ENCODE measurements at regions not wholly inside any gene's neighbourhood (a gene's known extent, or its start where the extent isn't known, plus 50 kb on each side); places are given as distances from the start of the nearest gene placed in this dataset.
"Not testable (repeated sequence)": the region's sequence is repeated elsewhere in the genome, so short reads cannot be mapped to it uniquely, and the experiment has no call there.

- DNase-seq (ENCODE audit: low read depth) (no peak), FAIRE-seq (no peak)
- Histone ChIP-seq H3K27me3 (ENCODE audit: insufficient read depth, low read length) (no peaks in the 10 kb centered on the region), H3K4me3 (ENCODE audit: insufficient read depth, low read depth, low read length) (no peak overlapping the region), H4K20me1 (ENCODE audit: insufficient read depth, low read length) (peaks cover 45% of the 10 kb centered on the region), H3K9ac (ENCODE audit: low read length) (no peak overlapping the region), H3K9me3 (ENCODE audit: insufficient read depth, low read depth, low read length) (no peaks in the 10 kb centered on the region), H3K4me1 (ENCODE audit: insufficient read depth, low read length) (peaks cover 2% of the 10 kb centered on the region), H3K27ac (ENCODE audit: low read depth, low read length) (no peak overlapping the region), H3K36me3 (ENCODE audit: insufficient read depth, low read length) (peaks cover 11% of the 10 kb centered on the region), H3K4me2 (ENCODE audit: low read length) (no peak overlapping the region), H3K79me2 (ENCODE audit: insufficient read depth, low read length) (peaks cover 55% of the 10 kb centered on the region), H2AFZ (ENCODE audit: low read depth, low read length) (no peak overlapping the region)
- no peak for TF ChIP-seq EZH2 (IDR thresholded peaks at IDR 0.05; ENCODE audit: insufficient read depth, low read length)
- TF ChIP-seq, protein P1, sequence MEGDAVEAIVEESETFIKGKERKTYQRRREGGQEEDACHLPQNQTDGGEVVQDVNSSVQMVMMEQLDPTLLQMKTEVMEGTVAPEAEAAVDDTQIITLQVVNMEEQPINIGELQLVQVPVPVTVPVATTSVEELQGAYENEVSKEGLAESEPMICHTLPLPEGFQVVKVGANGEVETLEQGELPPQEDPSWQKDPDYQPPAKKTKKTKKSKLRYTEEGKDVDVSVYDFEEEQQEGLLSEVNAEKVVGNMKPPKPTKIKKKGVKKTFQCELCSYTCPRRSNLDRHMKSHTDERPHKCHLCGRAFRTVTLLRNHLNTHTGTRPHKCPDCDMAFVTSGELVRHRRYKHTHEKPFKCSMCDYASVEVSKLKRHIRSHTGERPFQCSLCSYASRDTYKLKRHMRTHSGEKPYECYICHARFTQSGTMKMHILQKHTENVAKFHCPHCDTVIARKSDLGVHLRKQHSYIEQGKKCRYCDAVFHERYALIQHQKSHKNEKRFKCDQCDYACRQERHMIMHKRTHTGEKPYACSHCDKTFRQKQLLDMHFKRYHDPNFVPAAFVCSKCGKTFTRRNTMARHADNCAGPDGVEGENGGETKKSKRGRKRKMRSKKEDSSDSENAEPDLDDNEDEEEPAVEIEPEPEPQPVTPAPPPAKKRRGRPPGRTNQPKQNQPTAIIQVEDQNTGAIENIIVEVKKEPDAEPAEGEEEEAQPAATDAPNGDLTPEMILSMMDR (IDR thresholded peaks at IDR 0.05; ENCODE audit: insufficient read depth, low read depth, low read length) = no peak
- H3K27ac Mint-ChIP-seq (ENCODE audit: unreplicated experiment) = no peak overlapping the region
- peaks cover 8% of the 10 kb centered on the region for H3K36me3 Mint-ChIP-seq (ENCODE audit: low read depth, unreplicated experiment)
- H3K27me3 Mint-ChIP-seq (ENCODE audit: low read depth, unreplicated experiment) = no peaks in the 10 kb centered on the region
- no peaks in the 10 kb centered on the region for H3K9me3 Mint-ChIP-seq (ENCODE audit: unreplicated experiment)
- peaks cover 7% of the 10 kb centered on the region for H3K4me1 Mint-ChIP-seq (ENCODE audit: low read depth, unreplicated experiment)
- no peak overlapping the region for H3K4me3 Mint-ChIP-seq (ENCODE audit: unreplicated experiment)
Measured at GRCh38 chr7:66558201-66558641, 70.5 kb upstream of the KCTD7 start.

DNA sequence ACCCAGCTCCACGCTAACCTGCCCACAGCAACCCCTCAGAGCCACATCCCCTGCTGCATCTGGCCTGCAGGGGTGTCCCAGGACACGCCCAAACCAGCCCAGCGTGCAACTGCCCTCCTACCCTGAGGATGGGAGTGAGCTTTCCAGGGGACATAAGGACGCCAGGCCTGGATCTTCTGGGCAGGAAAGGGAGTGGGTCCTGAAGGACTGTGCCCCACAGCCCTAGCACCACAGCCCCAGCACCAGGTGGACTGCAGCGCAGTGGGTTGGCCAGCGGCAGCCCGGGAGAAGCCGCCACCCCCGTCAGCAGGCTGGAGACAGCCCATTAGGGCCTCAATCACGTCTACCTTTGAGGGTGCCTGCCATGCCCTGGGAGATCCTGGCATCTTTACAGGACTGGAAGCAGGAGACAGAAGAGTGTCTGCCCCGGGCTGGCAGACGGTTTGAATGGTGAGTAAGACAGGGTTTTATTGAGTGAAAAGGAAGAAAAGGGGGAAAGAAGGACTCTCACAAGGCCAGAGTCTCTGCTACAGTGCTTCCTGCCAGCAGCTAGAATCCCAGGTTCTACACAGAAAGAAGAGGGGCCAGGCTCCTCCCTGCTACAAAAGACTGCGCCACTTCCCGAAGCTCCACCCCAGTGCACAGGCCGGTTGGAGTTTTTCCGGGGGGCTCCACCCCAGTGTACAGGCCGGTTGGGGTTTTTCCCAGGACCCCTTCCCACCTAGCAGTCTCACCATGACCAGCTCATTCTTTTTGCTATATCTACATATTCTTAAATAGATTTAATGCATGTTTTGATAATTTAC is 69.8 kb upstream of the KCTD7 start:
- H3K27me3 Mint-ChIP-seq (ENCODE audit: low read depth, unreplicated experiment) = no peaks in the 10 kb centered on the region
- no peak overlapping the region for H3K4me2 ChIP-seq (ENCODE audit: low read length)
- H3K36me3 ChIP-seq (ENCODE audit: insufficient read depth, low read length) = peaks cover 6% of the 10 kb centered on the region
- H3K27ac ChIP-seq (ENCODE audit: low read depth, low read length) = no peak overlapping the region
- peaks cover 6% of the 10 kb centered on the region for H3K36me3 Mint-ChIP-seq (ENCODE audit: low read depth, unreplicated experiment)
- peaks cover 61% of the 10 kb centered on the region for H3K79me2 ChIP-seq (ENCODE audit: insufficient read depth, low read length)
- H3K4me1 Mint-ChIP-seq (ENCODE audit: low read depth, unreplicated experiment) = peaks cover 7% of the 10 kb centered on the region
- FAIRE-seq (no peak), DNase-seq (ENCODE audit: low read depth) (no peak)
- H3K27ac Mint-ChIP-seq (ENCODE audit: unreplicated experiment) = peak overlapping the region; percentile 72
- H3K4me1 ChIP-seq (ENCODE audit: insufficient read depth, low read length) = peaks cover 2% of the 10 kb centered on the region
- no peaks in the 10 kb centered on the region for H3K27me3 ChIP-seq (ENCODE audit: insufficient read depth, low read length)
- H2AFZ ChIP-seq (ENCODE audit: low read depth, low read length) = no peak overlapping the region
- H4K20me1 ChIP-seq (ENCODE audit: insufficient read depth, low read length) = peaks cover 45% of the 10 kb centered on the region
- TF ChIP-seq EZH2 (IDR thresholded peaks at IDR 0.05; ENCODE audit: insufficient read depth, low read length) = no peak
- TF ChIP-seq, protein P1 (IDR thresholded peaks at IDR 0.05; ENCODE audit: insufficient read depth, low read depth, low read length) = no peak
- no peak overlapping the region for H3K4me3 Mint-ChIP-seq (ENCODE audit: unreplicated experiment)
- H3K9ac ChIP-seq (ENCODE audit: low read length) = peak overlapping the region; percentile 18
- H3K4me3 ChIP-seq (ENCODE audit: insufficient read depth, low read depth, low read length) = no peak overlapping the region
- no peaks in the 10 kb centered on the region for H3K9me3 ChIP-seq (ENCODE audit: insufficient read depth, low read depth, low read length)
- no peaks in the 10 kb centered on the region for H3K9me3 Mint-ChIP-seq (ENCODE audit: unreplicated experiment)

- Histone ChIP-seq H3K9ac (ENCODE audit: low read length) (no peak overlapping the region), H3K36me3 (ENCODE audit: insufficient read depth, low read length) (peaks cover 9% of the 10 kb centered on the region), H3K4me2 (ENCODE audit: low read length) (no peak overlapping the region), H2AFZ (ENCODE audit: low read depth, low read length) (no peak overlapping the region), H3K4me3 (ENCODE audit: insufficient read depth, low read depth, low read length) (no peak overlapping the region), H3K27me3 (ENCODE audit: insufficient read depth, low read length) (no peaks in the 10 kb centered on the region), H3K27ac (ENCODE audit: low read depth, low read length) (no peak overlapping the region), H3K9me3 (ENCODE audit: insufficient read depth, low read depth, low read length) (no peaks in the 10 kb centered on the region), H3K79me2 (ENCODE audit: insufficient read depth, low read length) (peaks cover 90% of the 10 kb centered on the region), H3K4me1 (ENCODE audit: insufficient read depth, low read length) (no peaks in the 10 kb centered on the region), H4K20me1 (ENCODE audit: insufficient read depth, low read length) (peaks cover 65% of the 10 kb centered on the region)
- TF ChIP-seq EZH2 (IDR thresholded peaks at IDR 0.05; ENCODE audit: insufficient read depth, low read length) = no peak
- TF ChIP-seq, protein P1 (IDR thresholded peaks at IDR 0.05; ENCODE audit: insufficient read depth, low read depth, low read length) = no peak
- Mint-ChIP-seq H3K36me3 (ENCODE audit: low read depth, unreplicated experiment) (peaks cover 15% of the 10 kb centered on the region), H3K27me3 (ENCODE audit: low read depth, unreplicated experiment) (no peaks in the 10 kb centered on the region), H3K9me3 (ENCODE audit: unreplicated experiment) (no peaks in the 10 kb centered on the region), H3K4me3 (ENCODE audit: unreplicated experiment) (no peak overlapping the region), H3K4me1 (ENCODE audit: low read depth, unreplicated experiment) (peaks cover 5% of the 10 kb centered on the region), H3K27ac (ENCODE audit: unreplicated experiment) (no peak overlapping the region)
- DNase-seq (ENCODE audit: low read depth) (no peak), FAIRE-seq (no peak)
Measured at GRCh38 chr7:66564045-66564444, 64.6 kb upstream of the KCTD7 start.

DNA sequence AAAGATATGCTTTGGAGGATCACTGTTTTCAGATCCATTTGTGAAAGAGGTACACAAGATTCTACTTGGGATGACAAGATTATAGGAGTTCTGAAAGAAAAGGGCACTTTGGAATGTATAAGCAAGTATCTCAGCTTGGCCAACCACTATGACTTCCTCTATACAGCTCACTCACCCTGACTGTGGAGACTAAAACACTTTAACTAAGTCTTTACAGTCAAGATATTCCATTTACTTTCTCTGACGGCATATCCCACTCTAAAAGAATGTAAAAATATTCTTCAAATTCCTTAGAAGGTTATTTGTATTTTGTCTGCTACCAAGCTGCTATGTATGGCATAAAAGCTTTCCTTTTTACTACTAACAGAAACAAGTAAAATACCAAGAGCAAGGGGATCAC is 58.5 kb upstream of the KCTD7 start:
- H3K4me3 Mint-ChIP-seq (ENCODE audit: unreplicated experiment); H3K27ac ChIP-seq (ENCODE audit: low read depth, low read length); H3K27me3 Mint-ChIP-seq (ENCODE audit: low read depth, unreplicated experiment); H3K9me3 ChIP-seq (ENCODE audit: insufficient read depth, low read depth, low read length); H3K9me3 Mint-ChIP-seq (ENCODE audit: unreplicated experiment); H3K9ac ChIP-seq (ENCODE audit: low read length); H2AFZ ChIP-seq (ENCODE audit: low read depth, low read length); H3K4me2 ChIP-seq (ENCODE audit: low read length); H3K27me3 ChIP-seq (ENCODE audit: insufficient read depth, low read length); H3K4me3 ChIP-seq (ENCODE audit: insufficient read depth, low read depth, low read length); H3K4me1 ChIP-seq (ENCODE audit: insufficient read depth, low read length); FAIRE-seq; DNase-seq (ENCODE audit: low read depth): not testable (repeated sequence)
- Histone ChIP-seq H3K79me2 (ENCODE audit: insufficient read depth, low read length) (peaks cover 94% of the 10 kb centered on the region), H4K20me1 (ENCODE audit: insufficient read depth, low read length) (peaks cover 71% of the 10 kb centered on the region), H3K36me3 (ENCODE audit: insufficient read depth, low read length) (peaks cover 22% of the 10 kb centered on the region)
- Mint-ChIP-seq H3K4me1 (ENCODE audit: low read depth, unreplicated experiment) (peaks cover 25% of the 10 kb centered on the region), H3K27ac (ENCODE audit: unreplicated experiment) (peak overlapping the region; percentile 26), H3K36me3 (ENCODE audit: low read depth, unreplicated experiment) (peaks cover 20% of the 10 kb centered on the region)
